Neuron (in vitro differentiated cells): ENCODE measurements at regions not wholly inside any gene's neighbourhood (a gene's known extent, or its start where the extent isn't known, plus 50 kb on each side); places are given as distances from the start of the nearest gene placed in this dataset.
"Not testable (repeated sequence)": the region's sequence is repeated elsewhere in the genome, so short reads cannot be mapped to it uniquely, and the experiment has no call there.

Experiments
- H2AFZ ChIP-seq: one replicate; pipeline ENCODE4 v1.6.1; 2013; ENCODE audit warnings: low read depth, mild to moderate bottlenecking, inconsistent platforms, low read length, moderate library complexity
- H3K27me3 ChIP-seq: one replicate; pipeline ENCODE4 v1.6.1; 2013; ENCODE audit warnings: low read length; ENCODE audit not compliant: insufficient read depth
- H3K36me3 ChIP-seq: one replicate; pipeline ENCODE4 v1.6.1; 2013; ENCODE audit warnings: low read length; ENCODE audit not compliant: insufficient read depth
- H3K4me1 ChIP-seq: one replicate; pipeline ENCODE4 v1.6.1; 2013; ENCODE audit warnings: low read length; ENCODE audit not compliant: insufficient read depth
- H3K4me3 ChIP-seq: 2 replicates; pipeline ENCODE4 v1.5.1; 2013; ENCODE audit warnings: mild to moderate bottlenecking, low read length, moderate library complexity
- H3K9me3 ChIP-seq: one replicate; pipeline ENCODE4 v1.6.1; 2013; ENCODE audit warnings: low read length

- no peak overlapping the region for H3K4me3 ChIP-seq
- no peaks in the 10 kb centered on the region for H3K36me3 ChIP-seq
- no peak overlapping the region for H2AFZ ChIP-seq
- no peaks in the 10 kb centered on the region for H3K4me1 ChIP-seq
- H3K9me3 ChIP-seq = no peaks in the 10 kb centered on the region
- H3K27me3 ChIP-seq = no peaks in the 10 kb centered on the region
Observed at GRCh38 chr7:112540839-112541577, 60.2 kb downstream of the LSMEM1 start.

DNA sequence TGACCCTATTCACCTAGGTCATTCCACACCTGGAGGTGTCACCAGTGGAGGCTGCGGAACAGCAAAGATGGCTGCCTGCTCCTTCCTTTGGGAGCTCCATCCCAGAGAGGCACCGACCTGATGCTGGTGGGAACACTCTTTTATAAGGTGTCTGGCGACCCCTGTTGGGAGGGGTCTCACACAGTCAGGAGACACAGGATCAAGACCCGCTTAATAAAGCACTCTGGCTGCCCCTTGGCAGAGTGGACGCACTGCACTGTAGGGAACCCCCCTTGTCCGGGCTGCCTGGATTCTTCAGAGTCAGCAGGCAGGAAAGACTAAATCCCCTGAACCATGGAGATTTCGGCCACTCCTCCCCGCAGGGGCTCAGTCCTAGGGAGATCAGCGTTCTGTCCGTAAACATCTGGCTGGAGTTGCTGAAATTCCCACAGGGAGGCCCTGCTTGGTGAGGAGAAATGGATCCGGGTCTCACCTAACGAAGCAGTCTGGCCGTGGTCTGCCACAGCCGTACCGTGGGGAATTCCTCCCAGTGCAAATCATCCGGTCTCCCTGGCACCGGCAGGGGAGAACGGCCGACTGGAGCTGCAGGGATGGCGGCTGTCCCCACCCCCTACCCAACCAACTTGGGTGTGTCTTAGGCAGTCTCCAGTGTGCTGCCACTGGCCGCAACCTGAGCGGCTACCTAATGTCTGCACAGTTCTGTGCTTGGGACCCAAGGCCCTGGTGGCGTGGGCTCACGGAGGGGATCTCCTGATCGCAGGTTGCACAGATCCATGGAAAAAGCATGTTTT, 66.1 kb downstream of the LSMEM1 start:
- no peaks in the 10 kb centered on the region for H3K36me3 ChIP-seq
- H3K4me3 ChIP-seq = no peak overlapping the region
- no peaks in the 10 kb centered on the region for H3K27me3 ChIP-seq
- H3K4me1 ChIP-seq = no peaks in the 10 kb centered on the region
- no peak overlapping the region for H2AFZ ChIP-seq
- H3K9me3 ChIP-seq = no peaks in the 10 kb centered on the region

- no peak overlapping the region for H2AFZ ChIP-seq
- H3K4me1 ChIP-seq = no peaks in the 10 kb centered on the region
- no peaks in the 10 kb centered on the region for H3K9me3 ChIP-seq
- H3K4me3 ChIP-seq = no peak overlapping the region
- H3K27me3 ChIP-seq = no peaks in the 10 kb centered on the region
- H3K36me3 ChIP-seq = no peaks in the 10 kb centered on the region
Observed at GRCh38 chr7:112547916-112548315, 67.1 kb downstream of the LSMEM1 start.

- Histone ChIP-seq H3K4me1 (no peaks in the 10 kb centered on the region), H3K36me3 (no peaks in the 10 kb centered on the region), H2AFZ (no peak overlapping the region), H3K27me3 (no peaks in the 10 kb centered on the region), H3K9me3 (no peaks in the 10 kb centered on the region), H3K4me3 (no peak overlapping the region)
Observed at GRCh38 chr7:112550468-112551060, 69.8 kb downstream of the LSMEM1 start.

DNA sequence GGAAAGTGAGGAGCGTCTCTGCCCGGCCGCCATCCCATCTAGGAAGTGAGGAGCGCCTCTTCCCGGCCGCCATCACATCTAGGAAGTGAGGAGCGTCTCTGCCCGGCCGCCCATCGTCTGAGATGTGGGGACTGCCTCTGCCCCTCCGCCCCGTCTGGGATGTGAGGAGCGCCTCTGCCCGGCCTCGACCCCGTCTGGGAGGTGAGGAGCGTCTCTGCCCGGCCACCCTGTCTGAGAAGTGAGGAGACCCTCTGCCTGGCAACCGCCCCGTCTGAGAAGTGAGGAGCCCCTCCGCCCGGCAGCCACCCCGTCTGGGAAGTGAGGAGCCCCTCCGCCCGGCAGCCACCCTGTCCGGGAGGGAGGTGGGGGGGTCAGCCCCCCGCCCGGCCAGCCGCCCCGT, 70.7 kb downstream of the LSMEM1 start:
- H2AFZ ChIP-seq, H3K4me3 ChIP-seq, H3K9me3 ChIP-seq, H3K36me3 ChIP-seq, H3K4me1 ChIP-seq, H3K27me3 ChIP-seq: not testable (repeated sequence)

DNA sequence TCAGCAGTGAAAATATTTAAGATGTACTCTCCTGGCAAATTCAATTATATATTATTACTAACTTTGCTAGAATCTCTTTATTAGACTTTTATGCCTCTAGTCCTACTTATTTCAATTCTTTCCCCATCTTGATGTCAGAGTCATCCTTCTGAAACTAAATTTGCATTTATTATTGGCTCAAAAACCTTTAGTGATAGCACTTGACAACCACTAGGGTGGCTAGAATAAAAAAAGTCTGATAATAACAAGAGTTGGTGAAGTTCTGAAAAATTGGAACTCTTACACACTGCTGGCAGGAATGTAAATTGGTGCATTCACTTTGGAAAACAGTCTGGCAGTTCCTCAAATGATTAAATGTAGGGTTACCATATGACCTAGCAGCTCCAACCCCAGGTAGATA, 73.8 kb downstream of the LSMEM1 start:
- H2AFZ ChIP-seq = no peak overlapping the region
- no peaks in the 10 kb centered on the region for H3K36me3 ChIP-seq
- no peaks in the 10 kb centered on the region for H3K4me1 ChIP-seq
- H3K4me3 ChIP-seq = no peak overlapping the region
- H3K9me3 ChIP-seq = no peaks in the 10 kb centered on the region
- H3K27me3 ChIP-seq = no peaks in the 10 kb centered on the region

- H3K4me3 ChIP-seq = no peak overlapping the region
- no peak overlapping the region for H2AFZ ChIP-seq
- H3K27me3 ChIP-seq = no peaks in the 10 kb centered on the region
- no peaks in the 10 kb centered on the region for H3K9me3 ChIP-seq
- H3K36me3 ChIP-seq = no peaks in the 10 kb centered on the region
- H3K4me1 ChIP-seq = no peaks in the 10 kb centered on the region
Observed at GRCh38 chr7:112556633-112557032, 75.8 kb downstream of the LSMEM1 start.

- Histone ChIP-seq H2AFZ (no peak overlapping the region), H3K27me3 (no peaks in the 10 kb centered on the region), H3K4me1 (no peaks in the 10 kb centered on the region), H3K36me3 (no peaks in the 10 kb centered on the region), H3K4me3 (no peak overlapping the region), H3K9me3 (no peaks in the 10 kb centered on the region)
Observed at GRCh38 chr7:112566442-112567324, 85.9 kb downstream of the LSMEM1 start.

DNA sequence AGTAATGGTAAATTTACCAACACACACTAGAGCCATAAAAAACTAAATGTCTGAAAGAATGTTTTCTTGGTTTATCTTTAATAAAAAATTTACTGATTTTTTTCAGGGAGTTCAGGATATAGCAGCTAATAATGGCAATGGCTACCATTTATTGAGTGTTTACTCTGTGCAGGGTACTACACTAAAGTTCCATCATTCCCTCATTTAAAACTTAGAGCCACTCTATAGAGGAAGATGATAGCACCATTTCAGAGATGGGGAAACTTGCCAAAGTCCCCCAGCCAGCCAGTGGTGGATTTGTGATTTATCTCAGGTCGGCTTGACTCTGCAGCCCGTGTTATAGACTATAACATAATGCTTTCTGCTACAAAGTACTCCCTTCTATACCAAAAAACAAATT, 86.6 kb downstream of the LSMEM1 start:
- H3K4me1 ChIP-seq = no peaks in the 10 kb centered on the region
- H2AFZ ChIP-seq = no peak overlapping the region
- no peaks in the 10 kb centered on the region for H3K36me3 ChIP-seq
- H3K9me3 ChIP-seq = no peaks in the 10 kb centered on the region
- no peak overlapping the region for H3K4me3 ChIP-seq
- H3K27me3 ChIP-seq = no peaks in the 10 kb centered on the region

GRCh38 chr7:112571852-112572607, 91.2 kb downstream of the LSMEM1 start:
- Histone ChIP-seq H3K9me3 (no peaks in the 10 kb centered on the region), H3K36me3 (no peaks in the 10 kb centered on the region), H3K27me3 (no peaks in the 10 kb centered on the region), H2AFZ (no peak overlapping the region), H3K4me3 (no peak overlapping the region), H3K4me1 (no peaks in the 10 kb centered on the region)

GRCh38 chr7:112572669-112573301, 92.0 kb downstream of the LSMEM1 start:
- Histone ChIP-seq H3K27me3 (no peaks in the 10 kb centered on the region), H3K36me3 (no peaks in the 10 kb centered on the region), H3K4me3 (no peak overlapping the region), H3K4me1 (no peaks in the 10 kb centered on the region), H3K9me3 (no peaks in the 10 kb centered on the region), H2AFZ (no peak overlapping the region)
